ENCODE measurements at regions not wholly inside any gene's neighbourhood (a gene's known extent, or its start where the extent isn't known, plus 50 kb on each side); places are given as distances from the start of the nearest gene placed in this dataset.

DNA sequence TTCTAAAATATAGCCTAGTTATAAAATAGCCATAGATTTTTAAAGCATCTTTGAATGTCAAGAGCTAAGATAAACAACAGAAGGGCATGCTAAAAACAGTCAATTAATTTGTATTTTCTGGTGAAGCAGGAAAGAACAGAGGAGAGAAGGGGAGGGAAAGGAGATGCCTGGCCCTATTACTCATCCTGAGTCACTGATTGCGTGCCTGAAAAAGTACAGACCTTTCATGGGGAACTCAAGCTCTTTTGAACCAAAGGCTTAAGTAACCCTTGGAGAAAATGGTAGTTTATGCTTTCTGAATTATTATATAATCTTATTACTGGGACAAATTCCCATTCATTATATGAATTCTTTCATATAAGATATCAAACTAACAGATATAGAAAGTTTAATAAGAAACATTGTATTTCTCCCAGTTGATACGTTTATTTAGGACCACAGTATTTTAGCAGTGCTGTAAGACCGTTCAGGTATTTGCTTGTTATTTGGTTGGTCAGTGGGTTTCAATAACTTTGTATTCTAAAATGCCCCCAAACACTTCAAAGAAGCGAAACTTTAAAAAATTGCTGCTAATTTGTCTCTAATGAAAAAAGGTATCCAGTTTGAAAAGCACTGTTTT lies 151.3 kb downstream of the HGF start:
- TF ChIP-seq, protein P1, sequence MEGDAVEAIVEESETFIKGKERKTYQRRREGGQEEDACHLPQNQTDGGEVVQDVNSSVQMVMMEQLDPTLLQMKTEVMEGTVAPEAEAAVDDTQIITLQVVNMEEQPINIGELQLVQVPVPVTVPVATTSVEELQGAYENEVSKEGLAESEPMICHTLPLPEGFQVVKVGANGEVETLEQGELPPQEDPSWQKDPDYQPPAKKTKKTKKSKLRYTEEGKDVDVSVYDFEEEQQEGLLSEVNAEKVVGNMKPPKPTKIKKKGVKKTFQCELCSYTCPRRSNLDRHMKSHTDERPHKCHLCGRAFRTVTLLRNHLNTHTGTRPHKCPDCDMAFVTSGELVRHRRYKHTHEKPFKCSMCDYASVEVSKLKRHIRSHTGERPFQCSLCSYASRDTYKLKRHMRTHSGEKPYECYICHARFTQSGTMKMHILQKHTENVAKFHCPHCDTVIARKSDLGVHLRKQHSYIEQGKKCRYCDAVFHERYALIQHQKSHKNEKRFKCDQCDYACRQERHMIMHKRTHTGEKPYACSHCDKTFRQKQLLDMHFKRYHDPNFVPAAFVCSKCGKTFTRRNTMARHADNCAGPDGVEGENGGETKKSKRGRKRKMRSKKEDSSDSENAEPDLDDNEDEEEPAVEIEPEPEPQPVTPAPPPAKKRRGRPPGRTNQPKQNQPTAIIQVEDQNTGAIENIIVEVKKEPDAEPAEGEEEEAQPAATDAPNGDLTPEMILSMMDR (conservative IDR thresholded peaks at IDR 0.05 in 1 of 2, IDR thresholded peaks at IDR 0.05 in 1 of 2; ENCODE audit: low read depth in 1 of 2, low read length in 2 of 2): no peak
- no peak for TF ChIP-seq EZH2 (IDR thresholded peaks at IDR 0.05; ENCODE audit: low read length, missing control alignments)

Data from fibroblast of lung (primary cell).